ENCODE measurements at regions not wholly inside any gene's neighbourhood (a gene's known extent, or its start where the extent isn't known, plus 50 kb on each side); places are given as distances from the start of the nearest gene placed in this dataset.
A peak's percentile ranks its signal among the peaks of the same experiment; 100 is the strongest.

DNA sequence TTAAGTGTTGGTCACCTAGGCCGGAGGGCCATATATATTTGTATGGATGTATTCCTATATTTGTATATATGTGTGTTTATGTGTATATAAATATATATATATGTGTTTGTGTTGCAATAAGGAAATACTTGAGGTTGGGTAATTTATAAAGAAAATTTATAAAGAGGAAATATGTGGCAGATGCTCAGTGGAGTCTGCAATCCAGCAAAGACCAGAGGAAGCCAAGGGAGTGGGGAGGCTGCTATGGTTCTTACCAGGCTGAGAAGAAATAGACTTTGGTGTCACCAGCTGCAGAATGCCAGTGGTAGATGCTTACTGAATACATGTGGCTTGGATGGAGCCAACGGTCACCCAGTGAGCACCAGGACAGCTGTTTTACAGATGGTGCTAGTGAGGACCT lies 97.4 kb upstream of the ELOVL5 start:
- Histone ChIP-seq H3K4me3 (no peak overlapping the region), H3K27me3 (no peaks in the 10 kb centered on the region), H3K4me1 (no peaks in the 10 kb centered on the region), H3K36me3 (no peaks in the 10 kb centered on the region), H3K9me3 (peaks cover 0 to 12% (median 4%) of the 10 kb centered on the region in 4 donors), H3K27ac (no peak overlapping the region)
- intact Hi-C loops (cut with DNase I; ENCODE audit: low total_unique reads) = no loop called here
- WGBS, 5 donors = 80 to 91% (median 84%) methylated on average over 2 of the region's 2 CpGs
- no peak for DNase-seq
- TF ChIP-seq POLR2A (IDR thresholded peaks at IDR 0.05) (no peak), POLR2AphosphoS5 (IDR thresholded peaks at IDR 0.05) (no peak), EP300 (IDR thresholded peaks at IDR 0.05) (no peak)
- TF ChIP-seq, protein P1, sequence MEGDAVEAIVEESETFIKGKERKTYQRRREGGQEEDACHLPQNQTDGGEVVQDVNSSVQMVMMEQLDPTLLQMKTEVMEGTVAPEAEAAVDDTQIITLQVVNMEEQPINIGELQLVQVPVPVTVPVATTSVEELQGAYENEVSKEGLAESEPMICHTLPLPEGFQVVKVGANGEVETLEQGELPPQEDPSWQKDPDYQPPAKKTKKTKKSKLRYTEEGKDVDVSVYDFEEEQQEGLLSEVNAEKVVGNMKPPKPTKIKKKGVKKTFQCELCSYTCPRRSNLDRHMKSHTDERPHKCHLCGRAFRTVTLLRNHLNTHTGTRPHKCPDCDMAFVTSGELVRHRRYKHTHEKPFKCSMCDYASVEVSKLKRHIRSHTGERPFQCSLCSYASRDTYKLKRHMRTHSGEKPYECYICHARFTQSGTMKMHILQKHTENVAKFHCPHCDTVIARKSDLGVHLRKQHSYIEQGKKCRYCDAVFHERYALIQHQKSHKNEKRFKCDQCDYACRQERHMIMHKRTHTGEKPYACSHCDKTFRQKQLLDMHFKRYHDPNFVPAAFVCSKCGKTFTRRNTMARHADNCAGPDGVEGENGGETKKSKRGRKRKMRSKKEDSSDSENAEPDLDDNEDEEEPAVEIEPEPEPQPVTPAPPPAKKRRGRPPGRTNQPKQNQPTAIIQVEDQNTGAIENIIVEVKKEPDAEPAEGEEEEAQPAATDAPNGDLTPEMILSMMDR (IDR thresholded peaks at IDR 0.05) = no peak

- intact Hi-C loops (cut with DNase I; ENCODE audit: low total_unique reads) = no loop called here
- 59 to 76% (median 66%) methylated on average over 3 of the region's 3 CpGs for WGBS, 5 donors
- Histone ChIP-seq H3K36me3 (no peaks in the 10 kb centered on the region), H3K4me1 (peaks cover 0 to 11% (median 2%) of the 10 kb centered on the region in 4 donors), H3K4me3 (no peak overlapping the region), H3K9me3 (no peaks in the 10 kb centered on the region), H3K27ac (no peak overlapping the region), H3K27me3 (no peaks in the 10 kb centered on the region)
- no peak for TF ChIP-seq EP300 (IDR thresholded peaks at IDR 0.05)
- TF ChIP-seq, protein P1 (IDR thresholded peaks at IDR 0.05) = no peak
- no peak for TF ChIP-seq POLR2A (IDR thresholded peaks at IDR 0.05)
- TF ChIP-seq POLR2AphosphoS5 (IDR thresholded peaks at IDR 0.05) = no peak
- DNase-seq = no peak
These were observed 93.0 kb upstream of the ELOVL5 start for GRCh38 chr6:53441761-53442160.

DNA sequence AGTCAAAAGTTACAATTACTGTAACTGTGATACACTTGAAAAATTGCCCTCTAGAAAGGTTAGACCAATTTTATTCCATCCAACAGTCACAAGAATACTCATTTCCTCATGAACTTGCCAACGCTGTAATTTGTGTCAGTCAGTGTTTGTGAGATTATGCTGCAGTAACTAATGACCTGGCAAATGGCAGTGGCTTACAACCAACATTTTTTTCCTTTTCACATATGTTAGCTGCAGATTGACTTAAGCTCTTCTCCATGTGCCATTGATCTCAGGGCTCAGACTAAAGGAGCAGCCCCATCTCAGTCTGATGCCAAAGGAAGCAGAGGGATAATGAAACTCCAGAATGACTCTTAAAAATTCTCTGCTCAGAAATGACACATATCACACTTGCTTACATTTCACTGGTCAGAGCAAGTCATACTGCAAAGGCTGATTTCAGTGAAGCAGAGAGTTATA lies 92.3 kb upstream of the ELOVL5 start:
- Histone ChIP-seq H3K27ac (no peak overlapping the region), H3K36me3 (no peaks in the 10 kb centered on the region), H3K4me3 (no peak overlapping the region), H3K4me1 (peaks cover 0 to 11% (median 2%) of the 10 kb centered on the region in 4 donors), H3K27me3 (no peaks in the 10 kb centered on the region), H3K9me3 (no peaks in the 10 kb centered on the region)
- no peak for TF ChIP-seq POLR2A (IDR thresholded peaks at IDR 0.05)
- peak in 1 of 2 donors; percentile 9 for DNase-seq
- intact Hi-C loops (cut with DNase I; ENCODE audit: low total_unique reads) = no loop called here
- WGBS, 5 donors = 0 to 55% (median 32%) methylated on average over 1 of the region's 1 CpG

GRCh38 chr6:53440336-53440945 lies 91.7 kb upstream of the ELOVL5 start:
- DNase-seq = no peak
- no peaks in the 10 kb centered on the region for H3K9me3 ChIP-seq
- intact Hi-C loops (cut with DNase I; ENCODE audit: low total_unique reads) = no loop called here
- no peak overlapping the region for H3K4me3 ChIP-seq
- H3K27ac ChIP-seq = peak overlapping the region in 1 of 5 donors; percentile 11
- H3K36me3 ChIP-seq = no peaks in the 10 kb centered on the region
- no peaks in the 10 kb centered on the region for H3K27me3 ChIP-seq
- 51 to 68% (median 61%) methylated on average over 3 of the region's 3 CpGs for WGBS, 5 donors
- no peak for TF ChIP-seq EP300 (IDR thresholded peaks at IDR 0.05)
- no peak for TF ChIP-seq POLR2AphosphoS5 (IDR thresholded peaks at IDR 0.05)
- no peak for TF ChIP-seq POLR2A (IDR thresholded peaks at IDR 0.05)
- H3K4me1 ChIP-seq = peaks cover 0 to 11% (median 2%) of the 10 kb centered on the region in 4 donors

DNA sequence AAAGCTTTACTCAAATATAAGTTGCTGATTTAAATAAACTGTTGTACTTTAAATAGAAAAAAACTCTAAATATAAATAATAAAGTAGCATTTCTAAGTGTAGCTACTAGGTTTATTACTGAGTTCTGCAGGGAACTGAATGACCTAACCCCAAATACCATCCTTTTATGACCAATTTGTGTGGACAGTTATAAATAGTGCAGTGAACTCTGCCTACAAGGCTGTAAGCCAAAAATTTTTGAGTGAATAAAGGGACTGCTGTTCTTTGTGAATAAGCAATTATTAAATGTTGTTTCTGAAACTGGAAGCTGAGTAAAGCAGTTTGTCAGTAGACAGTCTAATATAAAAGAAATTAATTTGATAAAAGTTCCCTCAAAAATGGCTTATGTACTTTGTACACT lies 90.8 kb upstream of the ELOVL5 start:
- Histone ChIP-seq H3K27me3 (no peaks in the 10 kb centered on the region), H3K27ac (no peak overlapping the region), H3K36me3 (no peaks in the 10 kb centered on the region), H3K4me3 (no peak overlapping the region), H3K4me1 (peaks cover 0 to 13% (median 2%) of the 10 kb centered on the region in 4 donors), H3K9me3 (no peaks in the 10 kb centered on the region)
- DNase-seq = peak in 1 of 2 donors; percentile 41
- TF ChIP-seq POLR2A (IDR thresholded peaks at IDR 0.05) = no peak
- no peak for TF ChIP-seq POLR2AphosphoS5 (IDR thresholded peaks at IDR 0.05)
- TF ChIP-seq EP300 (IDR thresholded peaks at IDR 0.05) = no peak
- intact Hi-C loops (cut with DNase I; ENCODE audit: low total_unique reads) = no loop called here

DNA sequence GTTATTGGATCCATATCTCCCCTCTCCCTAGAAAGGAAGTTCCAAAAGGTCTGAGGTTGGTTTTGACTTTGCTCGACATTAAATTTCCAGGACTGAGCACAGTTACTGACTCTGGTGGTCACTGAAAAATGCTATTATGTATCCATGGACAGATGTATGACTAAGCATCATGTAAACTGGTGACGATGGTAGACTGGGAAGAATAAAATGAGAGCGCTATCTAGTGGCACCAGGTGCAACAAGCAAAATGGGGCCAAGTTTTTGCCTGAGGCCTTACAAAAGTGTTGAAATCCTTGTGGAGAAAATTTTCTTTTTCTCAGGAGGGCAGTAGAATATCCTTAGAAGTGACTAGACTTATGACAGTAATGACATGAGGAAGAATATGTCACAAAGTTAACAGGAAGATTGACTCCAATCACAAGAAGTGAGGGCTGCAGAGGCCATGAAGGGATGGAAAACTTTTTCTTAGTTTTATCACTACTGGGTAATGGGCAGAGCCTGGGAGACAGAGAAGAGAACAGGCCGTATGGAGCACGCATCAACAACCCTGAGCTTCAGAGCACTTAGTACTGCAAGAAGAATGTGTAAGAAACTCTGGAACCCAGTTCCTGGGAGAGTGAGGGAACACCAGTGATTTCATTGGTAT lies 88.9 kb upstream of the ELOVL5 start:
- no peaks in the 10 kb centered on the region for H3K9me3 ChIP-seq
- TF ChIP-seq, protein P1 (IDR thresholded peaks at IDR 0.05) = peak in 4 of 7 experiments; percentile 20 to 35 (median 34)
- TF ChIP-seq POLR2AphosphoS5 (IDR thresholded peaks at IDR 0.05) (peak in 1 of 3 donors; percentile 61), POLR2A (IDR thresholded peaks at IDR 0.05) (no peak), EP300 (IDR thresholded peaks at IDR 0.05) (no peak)
- intact Hi-C loops (cut with DNase I; ENCODE audit: low total_unique reads) = no loop called here
- peaks cover 0 to 31% (median 4%) of the 10 kb centered on the region in 4 donors for H3K4me1 ChIP-seq
- 45 to 61% (median 52%) methylated on average over 5 of the region's 5 CpGs for WGBS, 5 donors
- H3K36me3 ChIP-seq = no peaks in the 10 kb centered on the region
- no peak overlapping the region for H3K4me3 ChIP-seq
- peak in 1 of 2 donors; percentile 73 for DNase-seq
- no peaks in the 10 kb centered on the region for H3K27me3 ChIP-seq
- no peak overlapping the region for H3K27ac ChIP-seq
